ENCODE measurements at regions not wholly inside any gene's neighbourhood (a gene's known extent, or its start where the extent isn't known, plus 50 kb on each side); places are given as distances from the start of the nearest gene placed in this dataset.

DNA sequence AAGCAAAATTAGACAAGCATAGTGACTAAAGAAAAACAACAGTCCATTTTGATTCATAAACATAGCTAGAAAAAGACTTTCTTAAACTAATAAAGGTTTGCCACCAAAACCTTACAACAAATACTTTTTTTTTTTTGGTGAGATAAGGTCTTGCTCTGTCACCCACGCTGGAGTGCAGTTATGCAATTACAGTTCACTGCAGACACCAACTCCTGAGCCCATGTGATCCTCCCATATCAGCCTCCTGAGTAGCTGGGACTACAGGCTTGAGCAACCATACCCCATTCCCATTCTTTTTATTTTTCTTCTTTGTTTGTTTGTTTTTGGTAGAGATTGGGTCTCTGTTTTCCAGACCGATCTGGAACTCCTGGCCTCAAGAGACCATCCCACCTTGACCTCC is 247.2 kb upstream of the ADGRL3 start:
- TF ChIP-seq POLR2A (IDR thresholded peaks at IDR 0.05; ENCODE audit: low read depth) (no peak), EP300 (IDR thresholded peaks at IDR 0.05) (no peak)
